ENCODE measurements at regions not wholly inside any gene's neighbourhood (a gene's known extent, or its start where the extent isn't known, plus 50 kb on each side); places are given as distances from the start of the nearest gene placed in this dataset.

- DNase-seq = no peak
- CTCF ChIA-PET = no interaction called here
- Mint-ChIP-seq H3K36me3 (no peaks in the 10 kb centered on the region), H3K4me1 (no peaks in the 10 kb centered on the region), H3K27me3 (no peaks in the 10 kb centered on the region), H3K27ac (no peak overlapping the region), H3K9me3 (no peaks in the 10 kb centered on the region), H3K4me3 (no peak overlapping the region)
Measured at GRCh38 chr9:28620011-28620410, 1046.7 kb upstream of the C9orf72 start.

DNA sequence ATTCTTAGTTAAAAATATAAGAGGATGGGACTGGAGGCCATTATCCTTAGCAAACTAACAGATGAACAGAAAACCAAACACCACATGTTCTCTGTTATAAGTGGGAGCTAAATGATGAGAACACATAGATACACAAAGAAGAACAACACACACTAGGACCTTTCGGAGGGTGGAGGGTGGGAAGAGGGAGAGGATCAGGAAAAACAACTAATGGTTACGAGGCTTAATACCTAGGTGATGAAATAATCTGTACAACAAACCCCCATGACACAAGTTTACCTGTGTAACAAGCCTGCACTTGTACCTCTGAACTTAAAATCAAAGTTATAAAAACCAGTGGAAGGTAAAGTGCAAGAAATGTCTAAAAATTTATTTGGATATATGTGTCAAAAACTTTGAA lies 1047.4 kb upstream of the C9orf72 start:
- Mint-ChIP-seq H3K36me3 (no peaks in the 10 kb centered on the region), H3K27me3 (no peaks in the 10 kb centered on the region), H3K27ac (no peak overlapping the region), H3K4me1 (no peaks in the 10 kb centered on the region), H3K4me3 (no peak overlapping the region), H3K9me3 (peaks cover 1% of the 10 kb centered on the region)
- no peak for DNase-seq
- CTCF ChIA-PET = no interaction called here

GRCh38 chr9:28624771-28625170 lies 1051.5 kb upstream of the C9orf72 start:
- DNase-seq = no peak
- H3K27me3 Mint-ChIP-seq = no peaks in the 10 kb centered on the region

DNA sequence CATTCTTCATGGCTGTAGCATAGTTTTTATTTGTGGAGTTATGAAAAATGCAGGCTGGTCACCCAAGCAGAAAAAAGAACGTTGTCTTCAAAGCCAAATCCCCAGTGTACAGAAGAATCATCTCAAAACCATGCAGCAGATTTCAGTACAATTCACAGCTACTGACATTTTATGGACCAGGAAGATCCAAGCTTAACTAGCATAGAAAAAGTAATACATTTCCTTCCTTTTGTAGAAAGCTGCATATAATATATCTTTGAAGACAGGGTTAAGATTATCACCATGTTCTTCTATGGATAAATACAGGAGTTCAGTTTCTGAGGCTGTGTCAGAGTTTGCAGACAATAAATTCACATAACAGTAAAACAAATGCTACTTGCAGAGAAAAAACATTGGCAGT lies 1054.8 kb upstream of the C9orf72 start:
- H3K4me3 Mint-ChIP-seq = no peak overlapping the region
- no peaks in the 10 kb centered on the region for H3K36me3 Mint-ChIP-seq
- peaks cover 1% of the 10 kb centered on the region for H3K9me3 Mint-ChIP-seq
- CTCF ChIA-PET = no interaction called here
- H3K27ac Mint-ChIP-seq = no peak overlapping the region
- H3K4me1 Mint-ChIP-seq = no peaks in the 10 kb centered on the region
- no peaks in the 10 kb centered on the region for H3K27me3 Mint-ChIP-seq
- no peak for DNase-seq

More at GRCh38 chr9:28624771-28625170, 1051.5 kb upstream of the C9orf72 start:
- Mint-ChIP-seq H3K36me3 (no peaks in the 10 kb centered on the region), H3K4me3 (no peak overlapping the region), H3K9me3 (peaks cover 1% of the 10 kb centered on the region), H3K27ac (no peak overlapping the region), H3K4me1 (no peaks in the 10 kb centered on the region)
- CTCF ChIA-PET = no interaction called here

GRCh38 chr9:28648723-28649122 lies 1075.4 kb upstream of the C9orf72 start:
- peaks cover 2% of the 10 kb centered on the region for H3K9me3 Mint-ChIP-seq
- H3K36me3 Mint-ChIP-seq = no peaks in the 10 kb centered on the region
- no peak overlapping the region for H3K27ac Mint-ChIP-seq
- H3K4me3 Mint-ChIP-seq = no peak overlapping the region
- CTCF ChIA-PET = no interaction called here
- DNase-seq = no peak
- H3K4me1 Mint-ChIP-seq = no peaks in the 10 kb centered on the region
- no peaks in the 10 kb centered on the region for H3K27me3 Mint-ChIP-seq

DNA sequence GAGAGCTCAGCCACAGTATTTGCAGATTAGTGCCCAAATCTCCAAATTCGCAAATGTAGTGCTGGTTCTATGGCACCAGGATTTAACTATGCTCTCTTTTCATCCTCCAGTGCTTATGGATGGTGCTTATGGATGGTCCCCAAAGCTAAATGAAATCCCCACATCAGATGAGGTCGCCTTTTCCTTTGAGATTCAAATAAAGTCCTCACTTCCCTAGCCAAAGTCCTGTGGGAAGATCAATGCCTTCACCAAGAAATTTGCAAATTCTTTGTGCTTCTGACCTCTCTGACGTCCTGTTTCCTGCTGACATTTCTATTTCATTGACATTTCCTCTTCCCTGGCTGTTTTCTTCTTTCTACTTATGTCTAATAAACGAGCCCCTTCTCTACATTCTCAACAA lies 1077.0 kb upstream of the C9orf72 start:
- Mint-ChIP-seq H3K4me3 (no peak overlapping the region), H3K27ac (no peak overlapping the region), H3K4me1 (no peaks in the 10 kb centered on the region), H3K9me3 (peaks cover 2% of the 10 kb centered on the region), H3K27me3 (no peaks in the 10 kb centered on the region), H3K36me3 (no peaks in the 10 kb centered on the region)
- no peak for DNase-seq
- CTCF ChIA-PET = no interaction called here

DNA sequence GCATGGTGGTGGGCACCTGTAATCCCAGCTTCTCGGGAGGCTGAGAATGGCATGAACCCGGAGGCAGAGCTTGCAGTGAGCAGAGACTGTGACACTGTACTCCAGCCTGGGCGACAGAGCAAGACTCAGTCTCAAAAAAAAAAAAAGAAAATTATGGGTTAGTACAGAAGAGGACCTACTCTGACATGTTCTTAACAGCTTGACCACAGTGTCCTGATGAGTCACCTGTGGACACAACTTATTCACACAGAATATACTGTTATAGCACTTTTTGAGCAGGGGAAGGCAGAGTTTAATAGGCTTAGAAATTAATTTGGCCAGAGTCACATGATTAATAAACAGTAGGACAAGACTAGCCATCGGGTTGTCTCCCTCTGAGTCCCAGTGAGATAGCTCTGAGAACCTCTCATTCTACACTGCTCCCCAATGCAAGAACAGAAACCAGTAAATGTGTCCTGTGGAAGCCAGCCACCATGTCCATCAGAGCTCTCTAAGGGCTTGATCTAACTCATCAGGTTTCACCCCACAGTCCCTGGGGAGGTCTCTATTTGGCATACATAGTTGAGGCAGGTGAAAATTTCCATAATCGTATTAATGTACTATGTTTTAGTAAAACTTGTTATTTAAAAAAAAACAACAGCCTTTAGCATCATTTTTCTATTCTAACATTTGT lies 1077.9 kb upstream of the C9orf72 start:
- Mint-ChIP-seq H3K27me3 (no peaks in the 10 kb centered on the region), H3K4me3 (no peak overlapping the region), H3K9me3 (peaks cover 4% of the 10 kb centered on the region), H3K4me1 (no peaks in the 10 kb centered on the region), H3K36me3 (no peaks in the 10 kb centered on the region), H3K27ac (no peak overlapping the region)
- CTCF ChIA-PET = no interaction called here
- DNase-seq = no peak

GRCh38 chr9:28653216-28653615 lies 1079.9 kb upstream of the C9orf72 start:
- Mint-ChIP-seq H3K4me3 (no peak overlapping the region), H3K36me3 (no peaks in the 10 kb centered on the region), H3K27ac (no peak overlapping the region), H3K9me3 (peaks cover 4% of the 10 kb centered on the region), H3K27me3 (no peaks in the 10 kb centered on the region), H3K4me1 (no peaks in the 10 kb centered on the region)
- CTCF ChIA-PET = no interaction called here
- no peak for DNase-seq

DNA sequence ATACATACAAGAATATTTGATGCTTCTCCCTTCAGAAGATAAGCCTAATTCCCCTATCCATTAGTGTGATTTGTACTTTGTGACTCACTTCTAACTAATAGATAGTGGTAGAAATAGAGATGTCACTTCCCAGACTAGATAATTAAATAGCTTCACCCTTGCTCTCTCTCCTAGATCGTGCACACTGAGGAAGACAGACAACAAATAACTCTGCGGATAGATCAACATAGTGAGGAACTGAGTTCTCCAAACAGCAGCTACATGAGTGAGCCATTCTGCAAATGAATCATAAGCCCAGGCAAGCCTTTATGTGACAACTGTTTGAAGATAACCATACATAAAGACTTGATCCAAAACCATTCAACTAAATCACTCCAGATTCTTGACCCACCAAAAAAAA lies 1083.4 kb upstream of the C9orf72 start:
- Mint-ChIP-seq H3K4me1 (no peaks in the 10 kb centered on the region), H3K4me3 (no peak overlapping the region), H3K9me3 (peaks cover 4% of the 10 kb centered on the region), H3K27me3 (no peaks in the 10 kb centered on the region), H3K27ac (no peak overlapping the region), H3K36me3 (no peaks in the 10 kb centered on the region)
- DNase-seq = no peak
- CTCF ChIA-PET = no interaction called here

GRCh38 chr9:28661853-28662252 lies 1088.6 kb upstream of the C9orf72 start:
- H3K27me3 Mint-ChIP-seq = no peaks in the 10 kb centered on the region
- no peak for DNase-seq
- CTCF ChIA-PET = no interaction called here
- H3K4me1 Mint-ChIP-seq = no peaks in the 10 kb centered on the region
- H3K27ac Mint-ChIP-seq = no peak overlapping the region
- H3K36me3 Mint-ChIP-seq = no peaks in the 10 kb centered on the region
- H3K9me3 Mint-ChIP-seq = peaks cover 1% of the 10 kb centered on the region
- H3K4me3 Mint-ChIP-seq = no peak overlapping the region

DNA sequence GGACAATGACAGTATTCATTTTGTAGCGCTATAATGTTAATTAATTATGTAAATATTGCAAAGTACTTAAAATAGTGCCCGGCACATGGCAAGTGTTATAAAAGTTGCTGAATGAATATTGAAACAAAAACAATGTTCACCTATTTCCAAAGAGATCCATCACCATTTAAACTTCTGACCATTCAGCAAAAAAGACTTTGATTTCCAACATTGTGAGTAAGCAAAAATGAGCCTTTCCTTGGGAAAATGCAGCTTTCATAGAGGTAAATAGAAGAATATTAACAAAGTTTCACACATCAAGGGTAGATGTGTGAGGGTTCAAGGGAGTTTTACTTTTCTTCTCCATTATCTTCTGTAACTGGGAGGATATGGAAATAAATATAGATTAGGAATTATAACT lies 1089.4 kb upstream of the C9orf72 start:
- no peaks in the 10 kb centered on the region for H3K4me1 Mint-ChIP-seq
- H3K36me3 Mint-ChIP-seq = no peaks in the 10 kb centered on the region
- no peak overlapping the region for H3K27ac Mint-ChIP-seq
- H3K4me3 Mint-ChIP-seq = no peak overlapping the region
- DNase-seq = no peak
- H3K9me3 Mint-ChIP-seq = peaks cover 1% of the 10 kb centered on the region
- H3K27me3 Mint-ChIP-seq = no peaks in the 10 kb centered on the region
- CTCF ChIA-PET = no interaction called here

- DNase-seq = no peak
- Mint-ChIP-seq H3K27ac (no peak overlapping the region), H3K4me3 (no peak overlapping the region), H3K9me3 (peaks cover 1% of the 10 kb centered on the region), H3K4me1 (no peaks in the 10 kb centered on the region), H3K27me3 (no peaks in the 10 kb centered on the region), H3K36me3 (no peaks in the 10 kb centered on the region)
- CTCF ChIA-PET = no interaction called here
Measured at GRCh38 chr9:28668158-28668557, 1094.9 kb upstream of the C9orf72 start.

- H3K4me1 Mint-ChIP-seq = no peaks in the 10 kb centered on the region
- no peak for DNase-seq
- H3K9me3 Mint-ChIP-seq = no peaks in the 10 kb centered on the region
- no peaks in the 10 kb centered on the region for H3K27me3 Mint-ChIP-seq
- H3K27ac Mint-ChIP-seq = no peak overlapping the region
- no peak overlapping the region for H3K4me3 Mint-ChIP-seq
- CTCF ChIA-PET = no interaction called here
- no peaks in the 10 kb centered on the region for H3K36me3 Mint-ChIP-seq
Measured at GRCh38 chr9:28671000-28671399, 1097.7 kb upstream of the C9orf72 start.

- H3K36me3 Mint-ChIP-seq = no peaks in the 10 kb centered on the region
- H3K27me3 Mint-ChIP-seq = no peaks in the 10 kb centered on the region
- DNase-seq = no peak
- no peak overlapping the region for H3K4me3 Mint-ChIP-seq
- no peaks in the 10 kb centered on the region for H3K9me3 Mint-ChIP-seq
- H3K4me1 Mint-ChIP-seq = no peaks in the 10 kb centered on the region
- H3K27ac Mint-ChIP-seq = no peak overlapping the region
- CTCF ChIA-PET = no interaction called here
Measured at GRCh38 chr9:28678097-28678496, 1104.8 kb upstream of the C9orf72 start.

DNA sequence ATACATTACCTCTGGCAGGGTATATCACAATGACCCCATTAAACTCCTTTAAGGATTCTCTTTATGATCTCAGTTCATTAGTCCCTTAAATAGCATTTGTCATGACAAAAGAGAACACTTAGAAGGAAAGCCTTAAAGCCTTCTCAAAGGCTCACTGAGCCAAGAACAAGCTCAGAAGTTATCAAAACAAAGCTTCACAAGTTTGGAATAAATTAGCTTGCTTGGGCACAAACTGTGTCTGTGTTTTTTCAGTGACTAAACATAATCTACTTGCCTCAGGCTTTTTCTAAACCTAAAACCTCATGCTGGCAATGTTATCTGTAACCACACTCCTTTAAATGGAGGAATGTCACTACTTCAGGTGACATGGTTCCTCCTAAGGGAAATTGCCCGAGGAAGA lies 1114.9 kb upstream of the C9orf72 start:
- no peak overlapping the region for H3K4me3 Mint-ChIP-seq

DNA sequence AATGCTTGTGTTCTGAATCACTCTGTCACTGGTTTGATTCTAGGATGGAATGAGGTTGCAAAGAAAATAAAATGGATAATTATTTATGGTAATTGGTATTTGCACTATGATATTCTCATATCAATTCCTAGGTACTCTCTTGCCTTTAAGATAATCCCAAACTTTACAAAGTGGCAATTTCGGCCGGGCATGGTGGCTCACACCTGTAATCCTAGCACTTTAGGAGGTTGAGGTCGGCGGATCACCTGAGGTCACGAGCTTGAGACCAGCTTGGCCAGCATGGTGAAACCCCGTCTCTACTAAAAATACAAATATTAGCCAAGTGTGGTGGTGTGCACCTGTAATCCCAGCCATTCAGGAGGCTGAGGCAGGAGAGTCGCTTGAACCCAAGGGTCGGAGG lies 1118.7 kb upstream of the C9orf72 start:
- no peaks in the 10 kb centered on the region for H3K4me1 Mint-ChIP-seq
- no peaks in the 10 kb centered on the region for H3K27me3 Mint-ChIP-seq
- no peak overlapping the region for H3K27ac Mint-ChIP-seq
- no peak overlapping the region for H3K4me3 Mint-ChIP-seq
- H3K36me3 Mint-ChIP-seq = no peaks in the 10 kb centered on the region
- H3K9me3 Mint-ChIP-seq = peaks cover 4% of the 10 kb centered on the region
- DNase-seq = no peak
- CTCF ChIA-PET = no interaction called here

More for the DNA sequence above, 1114.9 kb upstream of the C9orf72 start:
- Mint-ChIP-seq H3K4me1 (no peaks in the 10 kb centered on the region), H3K27ac (no peak overlapping the region), H3K36me3 (no peaks in the 10 kb centered on the region), H3K27me3 (no peaks in the 10 kb centered on the region), H3K9me3 (peaks cover 8% of the 10 kb centered on the region)
- CTCF ChIA-PET = no interaction called here
- no peak for DNase-seq

Data from activated naive CD4-positive, alpha-beta T cell treated with anti-CD3 and anti-CD28 coated beads, Interleukin-2, amount 10 ng/mL, durations not matched to agents 7 days and 5 days (primary cell).